GM21447 (cell line): ENCODE measurements at regions not wholly inside any gene's neighbourhood (a gene's known extent, or its start where the extent isn't known, plus 50 kb on each side); places are given as distances from the start of the nearest gene placed in this dataset.

Experiments used
- ATAC-seq: cut with Tn5 transposase; IDR thresholded peaks from one replicate; pipeline ENCODE4 v1.9.1; 2021; ENCODE audit not compliant: unreplicated experiment

GRCh38 chr3:99542767-99543518 lies 95.5 kb upstream of the COL8A1 start:
- peak; percentile 45 for ATAC-seq

GRCh38 chr3:99541181-99541580 lies 97.2 kb upstream of the COL8A1 start:
- no peak for ATAC-seq

DNA sequence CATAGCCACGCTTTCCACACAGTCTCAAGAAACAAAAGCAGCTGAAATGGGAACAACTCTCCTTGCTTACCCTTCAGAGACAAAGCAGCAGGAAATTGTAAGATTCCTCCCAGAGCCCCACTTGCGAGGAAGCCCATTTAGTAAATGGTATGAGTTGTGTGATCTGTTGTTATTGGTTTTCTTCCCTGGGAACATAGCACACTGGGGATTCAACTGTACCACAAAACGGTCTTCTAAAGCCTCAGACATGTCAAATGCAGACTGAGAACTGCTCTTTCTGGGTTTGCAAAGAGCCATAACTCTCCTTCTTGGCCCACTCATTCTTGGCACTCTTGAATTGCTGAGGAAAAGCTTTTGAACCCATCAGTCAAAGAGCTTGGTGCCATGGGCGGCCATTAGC lies 101.0 kb upstream of the COL8A1 start:
- no peak for ATAC-seq

GRCh38 chr3:99536555-99537314 lies 101.7 kb upstream of the COL8A1 start:
- no peak for ATAC-seq

DNA sequence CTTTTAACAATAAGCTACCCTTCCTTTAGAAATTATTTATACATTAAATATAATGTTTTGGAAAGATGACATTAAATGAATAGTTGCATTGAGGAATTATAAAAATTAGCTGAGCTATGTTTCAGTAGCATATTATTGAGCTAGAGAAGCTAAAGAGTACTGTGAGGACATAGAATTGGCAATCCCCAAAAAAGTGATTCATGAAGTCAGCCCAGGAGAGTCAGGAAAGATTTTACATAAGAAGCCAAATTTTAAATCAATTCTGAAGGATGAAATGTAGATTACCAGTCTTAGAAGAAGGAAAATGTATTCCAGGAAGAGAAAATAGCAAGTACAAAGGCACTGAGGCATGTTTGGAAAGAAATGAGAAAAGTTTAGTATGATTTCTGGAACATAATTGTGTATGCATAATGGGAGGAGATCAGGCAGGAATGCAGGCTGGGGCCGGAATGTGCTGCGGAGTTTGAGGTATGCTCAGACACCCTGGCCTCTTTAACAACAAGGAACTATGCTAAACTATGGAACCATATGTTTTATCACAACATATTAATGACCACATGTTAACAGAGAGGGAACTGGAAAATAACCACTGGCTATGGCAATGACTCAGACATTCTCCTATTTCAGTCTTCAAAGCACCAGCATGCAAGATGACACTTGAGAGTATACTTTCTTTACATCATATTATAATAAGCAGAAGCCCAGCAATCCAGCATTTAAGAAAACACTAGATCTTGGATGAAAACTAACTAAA lies 103.3 kb upstream of the COL8A1 start:
- ATAC-seq, result no peak

DNA sequence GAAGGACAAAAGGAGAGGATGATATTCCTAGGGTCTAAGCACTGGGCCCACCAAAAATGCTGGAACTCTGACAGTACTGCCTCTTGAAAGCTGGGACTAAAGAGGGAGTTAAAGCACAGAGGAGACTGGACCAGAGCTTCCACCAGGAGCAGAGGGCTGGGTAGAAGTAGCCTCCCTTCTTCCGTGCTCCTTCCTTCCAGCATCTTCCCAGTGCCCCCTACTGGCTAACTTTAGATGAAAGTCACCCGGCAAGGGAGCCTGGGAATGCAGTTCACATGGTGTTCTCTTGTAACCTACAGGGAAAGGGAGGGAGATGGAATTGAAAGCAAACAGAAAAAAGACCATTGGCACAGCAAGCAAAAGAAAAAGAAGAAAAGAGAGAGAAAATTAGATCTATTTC lies 106.1 kb upstream of the COL8A1 start:
- peak; percentile 72 for ATAC-seq

DNA sequence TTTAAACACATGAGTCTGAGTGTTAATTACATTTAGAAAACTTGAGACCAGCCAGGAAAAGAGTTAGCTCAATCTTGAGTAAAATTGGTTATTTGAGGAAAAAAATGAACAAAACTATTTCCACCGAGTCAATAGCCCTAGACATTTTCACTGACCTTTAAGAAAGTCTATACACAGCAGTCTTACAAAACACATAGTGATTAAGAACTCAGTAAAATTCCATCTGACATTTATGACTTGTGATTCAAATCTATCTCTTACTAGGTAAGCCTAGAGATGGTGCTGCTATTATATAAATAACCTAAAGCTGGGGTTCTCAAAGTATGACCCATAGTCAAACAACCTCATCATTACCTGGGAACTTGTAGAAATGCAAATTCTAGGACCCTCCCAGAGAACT lies 109.1 kb upstream of the COL8A1 start:
- no peak for ATAC-seq

- no peak for ATAC-seq
Measured at GRCh38 chr3:99526921-99527320, 111.5 kb upstream of the COL8A1 start.

- no peak for ATAC-seq
Measured at GRCh38 chr3:99524559-99524958, 113.8 kb upstream of the COL8A1 start.

- no peak for ATAC-seq
Measured at GRCh38 chr3:99523431-99524127, 114.8 kb upstream of the COL8A1 start.

DNA sequence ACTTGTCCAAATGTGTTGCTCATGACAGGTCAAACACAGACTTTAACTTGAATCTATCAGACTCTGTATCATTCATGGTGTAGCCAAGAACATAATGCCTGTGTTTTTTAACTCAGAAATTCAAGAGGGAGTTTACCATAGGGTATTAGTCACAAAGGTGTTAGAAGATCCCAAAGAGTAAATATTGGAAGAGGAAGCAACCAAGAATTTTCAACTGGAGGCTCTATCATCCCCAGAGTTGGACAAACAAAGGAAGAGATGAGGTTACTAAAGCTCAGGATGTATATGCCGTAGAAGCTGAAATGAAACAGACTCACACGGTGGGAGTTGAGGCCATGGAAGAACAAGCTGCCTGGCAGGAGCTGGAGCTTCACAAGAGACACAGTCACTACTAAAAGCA lies 116.2 kb upstream of the COL8A1 start:
- ATAC-seq, result no peak

- ATAC-seq, result no peak
Measured at GRCh38 chr3:99521551-99521950, 116.8 kb upstream of the COL8A1 start.

- ATAC-seq, result no peak
Measured at GRCh38 chr3:99520513-99520912, 117.9 kb upstream of the COL8A1 start.

GRCh38 chr3:99516936-99517335 lies 121.5 kb upstream of the COL8A1 start:
- ATAC-seq, result no peak

DNA sequence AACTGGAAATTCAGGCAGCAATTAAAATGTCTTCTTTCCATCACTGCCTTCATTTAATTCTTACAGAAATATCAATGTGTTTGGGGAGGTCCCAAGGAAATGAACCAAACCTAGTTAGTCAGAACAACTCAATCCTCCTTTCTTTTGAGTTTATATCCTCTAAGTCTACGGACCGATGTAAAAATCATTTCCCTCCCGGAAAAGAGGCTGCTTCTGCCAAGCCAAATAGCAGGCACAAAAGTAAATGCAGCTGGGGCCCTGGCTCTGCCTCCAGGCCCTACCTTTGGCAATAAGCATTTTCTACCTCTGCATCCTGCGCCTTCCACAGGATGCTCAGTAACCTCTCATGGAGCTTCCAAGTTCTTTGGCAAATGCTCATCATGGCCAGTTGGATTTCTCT lies 122.5 kb upstream of the COL8A1 start:
- no peak for ATAC-seq

- no peak for ATAC-seq
Measured at GRCh38 chr3:99509224-99509623, 129.2 kb upstream of the COL8A1 start.

- ATAC-seq, result no peak
Measured at GRCh38 chr3:99508191-99508590, 130.2 kb upstream of the COL8A1 start.

GRCh38 chr3:99505646-99506269 lies 132.6 kb upstream of the COL8A1 start:
- peak; percentile 100 for ATAC-seq

- ATAC-seq, result no peak
Measured at GRCh38 chr3:99505200-99505599, 133.2 kb upstream of the COL8A1 start.

DNA sequence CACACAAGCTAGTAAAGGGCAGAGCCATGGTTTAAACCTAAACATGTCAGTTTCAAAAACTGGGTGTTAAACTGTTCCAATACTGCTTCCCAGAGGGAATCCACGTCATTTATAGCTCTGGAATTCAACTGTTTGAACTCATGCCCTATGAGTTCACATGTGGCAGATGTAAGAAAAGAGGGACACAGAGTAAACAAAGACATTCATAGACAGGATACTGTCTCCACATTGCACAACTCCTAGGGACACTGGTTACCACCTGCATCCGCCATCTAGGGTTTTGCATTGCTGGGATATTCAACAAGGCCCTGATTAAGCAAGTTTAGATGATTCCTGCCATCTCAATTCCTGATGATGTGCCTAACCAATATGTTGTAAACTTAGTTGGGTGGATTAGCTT lies 134.1 kb upstream of the COL8A1 start:
- no peak for ATAC-seq

DNA sequence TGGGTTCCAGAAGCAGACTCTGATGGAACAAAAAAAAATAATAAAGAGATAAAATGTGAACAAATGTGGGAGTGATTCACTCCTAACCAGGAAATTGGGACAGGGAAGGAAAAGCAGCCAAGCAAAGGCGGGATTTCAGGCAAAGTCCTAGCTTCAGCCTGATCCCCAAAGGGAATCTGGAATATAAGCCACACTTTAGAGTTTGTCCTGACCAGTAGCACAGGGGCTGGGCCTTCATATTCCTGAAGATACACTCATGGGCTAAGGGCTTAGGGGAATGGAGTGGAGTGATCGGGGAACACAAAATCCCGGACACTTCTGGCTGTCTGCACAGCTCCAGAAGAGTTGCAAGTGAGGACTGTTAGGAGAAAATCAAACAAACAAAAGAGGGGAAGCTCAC lies 135.0 kb upstream of the COL8A1 start:
- no peak for ATAC-seq
